ENCODE measurements at regions not wholly inside any gene's neighbourhood (a gene's known extent, or its start where the extent isn't known, plus 50 kb on each side); places are given as distances from the start of the nearest gene placed in this dataset.

DNA sequence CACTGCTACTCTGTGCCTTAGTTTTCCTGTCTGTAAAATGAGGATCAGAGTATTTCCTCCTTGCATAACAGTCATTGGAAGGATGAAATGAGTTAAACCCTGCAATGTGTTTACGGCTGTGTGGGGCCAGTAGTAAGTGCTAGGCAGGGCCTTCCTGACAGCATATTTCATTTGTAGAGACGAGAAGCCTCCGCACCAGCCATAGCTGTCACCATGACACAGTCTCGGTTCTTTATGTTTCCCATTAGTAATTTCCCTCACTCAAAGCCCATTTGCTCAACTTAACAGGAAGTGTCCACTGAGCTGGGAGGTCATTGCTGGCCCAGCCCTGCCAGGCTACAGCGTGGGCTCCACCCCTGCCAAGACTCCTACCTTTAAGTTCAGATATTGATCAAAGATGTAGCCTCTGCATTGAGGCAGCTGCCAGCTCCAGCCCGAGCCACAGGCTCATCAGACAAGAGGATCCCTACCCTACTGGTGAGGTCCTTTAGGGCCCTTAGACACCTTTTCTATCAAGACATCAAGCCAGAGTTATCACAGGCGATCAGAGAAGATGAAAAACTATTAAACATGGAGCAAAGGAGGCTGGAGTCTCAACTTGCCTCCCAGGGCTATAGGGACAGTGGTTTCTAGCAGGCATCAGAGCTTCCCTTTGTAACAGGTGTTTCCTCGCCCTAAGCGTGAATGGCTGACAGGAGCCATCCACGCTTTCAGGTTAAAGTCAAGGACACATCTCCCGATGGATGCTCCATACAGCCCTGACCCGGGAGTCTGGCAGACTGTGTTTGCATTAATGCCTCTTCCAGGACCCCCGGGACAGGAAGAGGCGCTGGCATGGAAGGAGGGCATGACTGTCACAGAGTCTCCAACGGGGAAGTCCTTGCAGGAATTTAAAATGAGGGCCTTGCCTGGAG, 251.7 kb downstream of the NDUFA10 start:
- TF ChIP-seq POLR2AphosphoS5 (IDR thresholded peaks at IDR 0.05; ENCODE audit: low read depth), result no peak
- TF ChIP-seq, protein P1, sequence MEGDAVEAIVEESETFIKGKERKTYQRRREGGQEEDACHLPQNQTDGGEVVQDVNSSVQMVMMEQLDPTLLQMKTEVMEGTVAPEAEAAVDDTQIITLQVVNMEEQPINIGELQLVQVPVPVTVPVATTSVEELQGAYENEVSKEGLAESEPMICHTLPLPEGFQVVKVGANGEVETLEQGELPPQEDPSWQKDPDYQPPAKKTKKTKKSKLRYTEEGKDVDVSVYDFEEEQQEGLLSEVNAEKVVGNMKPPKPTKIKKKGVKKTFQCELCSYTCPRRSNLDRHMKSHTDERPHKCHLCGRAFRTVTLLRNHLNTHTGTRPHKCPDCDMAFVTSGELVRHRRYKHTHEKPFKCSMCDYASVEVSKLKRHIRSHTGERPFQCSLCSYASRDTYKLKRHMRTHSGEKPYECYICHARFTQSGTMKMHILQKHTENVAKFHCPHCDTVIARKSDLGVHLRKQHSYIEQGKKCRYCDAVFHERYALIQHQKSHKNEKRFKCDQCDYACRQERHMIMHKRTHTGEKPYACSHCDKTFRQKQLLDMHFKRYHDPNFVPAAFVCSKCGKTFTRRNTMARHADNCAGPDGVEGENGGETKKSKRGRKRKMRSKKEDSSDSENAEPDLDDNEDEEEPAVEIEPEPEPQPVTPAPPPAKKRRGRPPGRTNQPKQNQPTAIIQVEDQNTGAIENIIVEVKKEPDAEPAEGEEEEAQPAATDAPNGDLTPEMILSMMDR (IDR thresholded peaks at IDR 0.05; ENCODE audit: insufficient read depth, low read length), result no peak
- no peak for TF ChIP-seq GABPA (IDR thresholded peaks at IDR 0.05; ENCODE audit: low read depth)
- no peak for TF ChIP-seq SPI1 (IDR thresholded peaks at IDR 0.05; ENCODE audit: borderline replicate concordance, low read depth)
